Common myeloid progenitor, CD34-positive (primary cell): ENCODE measurements at regions not wholly inside any gene's neighbourhood (a gene's known extent, or its start where the extent isn't known, plus 50 kb on each side); places are given as distances from the start of the nearest gene placed in this dataset.

Experiments
- CTCF ChIA-PET: fragments of 350-600 bp; sonication (Branson Sonifier 250); formaldehyde crosslinking; loops from one replicate; lab custom pipeline; 2021; ENCODE audit warnings: antibody characterized with exemption; lab: Charles Lee
- POLR2A ChIA-PET: fragments of 350-600 bp; sonication (Branson Sonifier 250); formaldehyde crosslinking; loops from one replicate; lab custom pipeline; 2021; ENCODE audit warnings: antibody characterized with exemption; lab: Charles Lee
- DNase-seq, 3 donors: peaks; one replicate each; pipeline versions ENCODE4 v3.0.0 to v3.0.0-alpha.2; 2013
- H3K27ac ChIP-seq, 2 experiments: 1 replicate in 1 of 2; 2 replicates in 1 of 2; pipeline ENCODE4 v1.7.0; 2013; ENCODE audit warnings: inconsistent platforms in 2 of 2, low read length in 2 of 2, mild to moderate bottlenecking in 2 of 2, low read depth in 1 of 2, moderate library complexity in 1 of 2; ENCODE audit not compliant: severe bottlenecking in 2 of 2, insufficient read depth in 1 of 2, poor library complexity in 1 of 2
- H3K27me3 ChIP-seq, 5 experiments: replicated peaks in 2 of 5; 1 replicate in 3 of 5; 2 replicates in 2 of 5; pipeline versions ENCODE4 v1.6.1 to v1.7.0; 2013; ENCODE audit warnings: low read length in 4 of 5, mild to moderate bottlenecking in 2 of 5, moderate library complexity in 2 of 5, inconsistent platforms in 1 of 5; ENCODE audit not compliant: insufficient read depth in 5 of 5, control insufficient read depth in 4 of 5
- H3K36me3 ChIP-seq, 4 experiments: 1 replicate in 2 of 4; 2 replicates in 2 of 4; pipeline versions ENCODE4 v1.6.1 to v1.7.0; 2013; ENCODE audit warnings: low read length in 3 of 4, control low read depth in 1 of 4, mild to moderate bottlenecking in 1 of 4; ENCODE audit not compliant: control insufficient read depth in 4 of 4, insufficient read depth in 4 of 4
- H3K4me1 ChIP-seq, 4 experiments: 1 replicate in 3 of 4; 2 replicates in 1 of 4; pipeline versions ENCODE4 v1.6.1 to v1.7.1; 2013; ENCODE audit warnings: low read length in 3 of 4, mild to moderate bottlenecking in 3 of 4, control low read depth in 1 of 4, inconsistent platforms in 1 of 4, moderate library complexity in 1 of 4; ENCODE audit not compliant: control insufficient read depth in 4 of 4, insufficient read depth in 4 of 4; ENCODE audit errors: control extremely low read depth in 1 of 4
- H3K4me3 ChIP-seq, 7 experiments: 1 replicate in 4 of 7; 2 replicates in 3 of 7; pipeline versions ENCODE4 v1.5.1 to v1.7.0; 2013; ENCODE audit warnings: mild to moderate bottlenecking in 7 of 7, low read length in 6 of 7, moderate library complexity in 6 of 7, inconsistent platforms in 2 of 7, low read depth in 2 of 7, control low read depth in 1 of 7; ENCODE audit not compliant: insufficient read depth in 4 of 7, control insufficient read depth in 1 of 7; ENCODE audit errors: extremely low read depth in 1 of 7
- H3K9me3 ChIP-seq, 5 experiments: 1 replicate in 4 of 5; 2 replicates in 1 of 5; pipeline versions ENCODE4 v1.6.1 to v1.7.1; 2013; ENCODE audit warnings: low read length in 4 of 5, mild to moderate bottlenecking in 2 of 5, inconsistent platforms in 1 of 5, low read depth in 1 of 5, moderate library complexity in 1 of 5; ENCODE audit not compliant: control insufficient read depth in 4 of 5, insufficient read depth in 2 of 5; ENCODE audit errors: control extremely low read depth in 1 of 5
- WGBS: methylation state at CpG from one replicate; pipeline ENCODE4 v1.1.5; 2013; ENCODE audit not compliant: insufficient coverage; 5-methylcytosine and 5-hydroxymethylcytosine counted together

GRCh38 chr14:76927971-76928700 lies 100.4 kb downstream of the IRF2BPL start:
- Histone ChIP-seq H3K4me1 (peaks cover 14 to 89% (median 65%) of the 10 kb centered on the region in 4 experiments), H3K9me3 (no peaks in the 10 kb centered on the region), H3K27me3 (no peaks in the 10 kb centered on the region), H3K27ac (peak overlapping the region in 1 of 2 experiments; percentile 76), H3K36me3 (no peaks in the 10 kb centered on the region), H3K4me3 (no peak overlapping the region)
- 91% methylated on average over 6 of the region's 8 CpGs for WGBS
- ChIA-PET POLR2A (no interaction called here), CTCF (interaction anchor here (1.1 to 14.5 kb wide), 6 partner anchors 11 to 125 kb away, joined by 3 to 82 read pairs (median 8); no protein-coding TSS in a partner anchor)
- no peak for DNase-seq

- peaks cover 14 to 95% (median 80%) of the 10 kb centered on the region in 4 experiments for H3K4me1 ChIP-seq
- no peaks in the 10 kb centered on the region for H3K9me3 ChIP-seq
- CTCF ChIA-PET: interaction anchor here (1.0 to 18.5 kb wide), 6 partner anchors 10 to 112 kb away, joined by 3 to 421 read pairs (median 8); partner anchors contain the start of gene IRF2BPL
- peak overlapping the region; percentile 58 to 76 for H3K27ac ChIP-seq
- peak; percentile 89 to 97 (median 96) for DNase-seq
- H3K27me3 ChIP-seq: no peaks in the 10 kb centered on the region
- H3K36me3 ChIP-seq: no peaks in the 10 kb centered on the region
- POLR2A ChIA-PET: interaction anchor here (0.7 to 1.5 kb wide), 2 partner anchors 15 to 29 kb away, joined by 3 to 4 read pairs; no protein-coding TSS in a partner anchor
- 35% methylated on average over 4 of the region's 7 CpGs for WGBS
- H3K4me3 ChIP-seq: peak overlapping the region in 5 of 7 experiments; percentile 15 to 48 (median 37)
These were observed 100.5 kb downstream of the LRRC74A start for GRCh38 chr14:76926521-76927251.

- no peaks in the 10 kb centered on the region for H3K9me3 ChIP-seq
- peaks cover 14 to 97% (median 93%) of the 10 kb centered on the region in 4 experiments for H3K4me1 ChIP-seq
- no peaks in the 10 kb centered on the region for H3K27me3 ChIP-seq
- POLR2A ChIA-PET: interaction anchor here (1.0 kb wide), 1 partner anchor 35 kb away, joined by 3 read pairs; no protein-coding TSS in a partner anchor
- CTCF ChIA-PET: interaction anchor here (1.1 to 18.5 kb wide), 8 partner anchors 12 to 134 kb away, joined by 3 to 421 read pairs (median 6); partner anchors contain the start of gene IRF2BPL
- no peak for DNase-seq
- no peak overlapping the region for H3K4me3 ChIP-seq
- WGBS: 94% methylated on average over 9 of the region's 9 CpGs
- H3K27ac ChIP-seq: no peak overlapping the region
- H3K36me3 ChIP-seq: no peaks in the 10 kb centered on the region
These were observed 98.9 kb downstream of the LRRC74A start for GRCh38 chr14:76925097-76925441.

- WGBS: 81% methylated on average over 6 of the region's 15 CpGs
- H3K9me3 ChIP-seq: no peaks in the 10 kb centered on the region
- ChIA-PET CTCF (interaction anchor here (1.2 to 18.5 kb wide), 6 partner anchors 11 to 134 kb away, joined by 3 to 421 read pairs (median 8); partner anchors contain the start of gene IRF2BPL), POLR2A (interaction anchor here (1.0 kb wide), 1 partner anchor 9 kb away, joined by 3 read pairs; no protein-coding TSS in a partner anchor)
- no peaks in the 10 kb centered on the region for H3K36me3 ChIP-seq
- peak; percentile 57 to 89 (median 86) for DNase-seq
- H3K27ac ChIP-seq: no peak overlapping the region
- no peak overlapping the region for H3K4me3 ChIP-seq
- no peaks in the 10 kb centered on the region for H3K27me3 ChIP-seq
- peaks cover 13 to 96% (median 94%) of the 10 kb centered on the region in 4 experiments for H3K4me1 ChIP-seq
These were observed 98.3 kb downstream of the LRRC74A start for GRCh38 chr14:76924371-76925096.

- no peak overlapping the region for H3K27ac ChIP-seq
- ChIA-PET POLR2A (interaction anchor here (1.0 kb wide), 1 partner anchor 8 kb away, joined by 3 read pairs; no protein-coding TSS in a partner anchor), CTCF (interaction anchor here (1.0 to 18.5 kb wide), 8 partner anchors 11 to 135 kb away, joined by 3 to 421 read pairs (median 5); partner anchors contain the start of gene IRF2BPL)
- H3K27me3 ChIP-seq: no peaks in the 10 kb centered on the region
- WGBS: 89% methylated on average over 12 of the region's 22 CpGs
- peaks cover 12 to 97% (median 95%) of the 10 kb centered on the region in 4 experiments for H3K4me1 ChIP-seq
- no peak for DNase-seq
- H3K4me3 ChIP-seq: no peak overlapping the region
- no peaks in the 10 kb centered on the region for H3K9me3 ChIP-seq
- H3K36me3 ChIP-seq: no peaks in the 10 kb centered on the region
These were observed 97.5 kb downstream of the LRRC74A start for GRCh38 chr14:76923431-76924370.

GRCh38 chr14:76922584-76922983 lies 96.4 kb downstream of the LRRC74A start:
- H3K27me3 ChIP-seq: no peaks in the 10 kb centered on the region
- no peaks in the 10 kb centered on the region for H3K9me3 ChIP-seq
- WGBS: 9% methylated on average over 11 of the region's 12 CpGs
- H3K4me3 ChIP-seq: peak overlapping the region in 1 of 7 experiments; percentile 12
- no peaks in the 10 kb centered on the region for H3K36me3 ChIP-seq
- no peak overlapping the region for H3K27ac ChIP-seq
- ChIA-PET CTCF (interaction anchor here (0.7 to 18.5 kb wide), 7 partner anchors 9 to 148 kb away, joined by 3 to 421 read pairs (median 4); partner anchors contain the start of gene IRF2BPL), POLR2A (no interaction called here)
- H3K4me1 ChIP-seq: peaks cover 16 to 97% (median 96%) of the 10 kb centered on the region in 4 experiments
- peak in 2 of 3 donors; percentile 61 to 64 for DNase-seq
